ENCODE measurements at regions not wholly inside any gene's neighbourhood (a gene's known extent, or its start where the extent isn't known, plus 50 kb on each side); places are given as distances from the start of the nearest gene placed in this dataset.
"Not testable (repeated sequence)": the region's sequence is repeated elsewhere in the genome, so short reads cannot be mapped to it uniquely, and the experiment has no call there.

DNA sequence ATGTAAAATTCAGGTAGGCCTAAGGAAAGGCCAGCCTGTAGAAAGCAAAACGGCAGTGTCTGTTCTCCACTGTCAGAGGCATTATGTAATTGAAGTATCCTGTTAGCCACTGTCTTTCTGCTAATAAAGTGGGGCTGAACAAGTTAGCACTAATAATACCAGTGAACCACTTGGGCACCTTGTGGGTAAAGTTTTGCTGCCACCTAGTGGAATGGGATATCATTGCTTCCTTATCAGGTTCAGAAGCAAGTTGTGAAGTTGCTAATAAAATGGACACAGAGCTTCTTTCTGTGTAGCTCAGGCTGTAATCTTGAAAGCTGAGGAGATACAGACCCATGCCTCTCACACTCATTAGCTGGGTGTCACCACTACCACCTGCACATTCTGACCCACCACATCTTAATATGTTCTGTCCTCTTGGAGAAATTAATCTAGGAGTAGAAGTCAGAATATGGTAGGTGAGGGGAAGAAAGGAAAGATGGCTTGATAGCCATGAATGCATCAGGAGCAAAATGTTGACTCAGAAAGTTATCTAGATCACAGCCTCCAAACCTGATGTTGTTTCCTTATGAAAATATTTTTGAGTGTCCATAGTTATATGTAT is 175.1 kb downstream of the SEPTIN7 start:
- peaks cover 0 to 24% (median 3%) of the 10 kb centered on the region in 7 donors for H3K27me3 ChIP-seq
- WGBS, 2 donors: 0 to 5% methylated on average over 1 of the region's 1 CpG

DNA sequence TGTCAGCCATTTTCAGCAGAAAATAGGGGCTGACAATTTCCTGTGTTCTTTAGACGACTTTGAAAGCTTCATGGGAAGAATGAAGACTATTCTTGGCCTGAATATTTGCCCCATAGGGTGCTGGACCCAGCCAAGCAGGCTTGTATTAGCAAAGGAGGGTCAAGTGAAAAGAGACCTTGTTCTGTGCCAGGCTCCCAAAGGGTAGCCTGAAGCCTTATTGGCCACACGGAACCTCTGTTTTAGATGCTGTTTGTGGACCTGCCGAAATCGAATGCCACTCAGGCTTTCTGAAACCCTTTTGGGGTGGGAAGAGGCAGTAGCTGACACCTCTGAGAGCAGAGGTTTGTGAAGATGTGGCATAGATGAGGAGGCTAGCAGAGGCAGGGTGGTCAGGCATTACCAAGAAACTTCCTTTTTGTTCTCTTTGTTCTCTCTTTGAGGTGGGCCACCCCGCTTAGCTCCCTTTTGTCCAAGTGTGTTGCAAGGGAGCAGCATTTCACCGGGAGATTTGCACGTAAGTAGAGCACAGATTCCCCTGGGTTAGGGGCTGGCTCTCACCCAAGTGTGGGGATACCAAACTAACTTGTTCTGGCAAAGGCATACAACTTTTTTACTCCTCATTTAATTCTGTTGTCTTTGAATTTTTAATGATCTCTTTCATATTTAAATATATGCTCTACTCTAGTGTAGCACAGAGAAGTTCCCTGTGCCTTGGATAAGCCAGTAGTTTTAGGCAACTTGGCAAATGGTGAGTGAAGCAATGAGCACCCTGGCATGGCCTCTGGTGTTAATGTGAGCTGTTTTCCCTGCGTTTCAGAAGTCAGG is 174.0 kb upstream of the EEPD1 start:
- not testable (repeated sequence) for H3K27me3 ChIP-seq, H3K9me3 ChIP-seq, H3K36me3 ChIP-seq, H3K27ac ChIP-seq, H3K4me1 ChIP-seq, ATAC-seq, DNase-seq, H3K4me3 ChIP-seq
- WGBS, 2 donors: 69 to 78% methylated on average over 8 of the region's 8 CpGs
- intact Hi-C loops (cut with DNase I): loop anchor here in 8 of 10 donors (5.0 to 10.0 kb wide), 4 partner anchors 62 to 274 kb away; no protein-coding TSS in a partner anchor

More for the DNA sequence above, 175.1 kb downstream of the SEPTIN7 start:
- Histone ChIP-seq H3K36me3 (no peaks in the 10 kb centered on the region), H3K4me1 (no peaks in the 10 kb centered on the region), H3K27ac (no peak overlapping the region), H3K4me3 (no peak overlapping the region), H3K9me3 (no peaks in the 10 kb centered on the region)
- TF ChIP-seq CTCF (IDR thresholded peaks at IDR 0.05): peak; percentile 68 to 90 (median 82)
- intact Hi-C loops (cut with DNase I): loop anchor here in 8 of 10 donors (2.0 to 10.0 kb wide), 5 partner anchors 59 to 271 kb away; no protein-coding TSS in a partner anchor
- DNase-seq (peak in 1 of 2 donors; percentile 62), ATAC-seq (peak in 7 of 8 donors; percentile 47 to 81 (median 75))

DNA sequence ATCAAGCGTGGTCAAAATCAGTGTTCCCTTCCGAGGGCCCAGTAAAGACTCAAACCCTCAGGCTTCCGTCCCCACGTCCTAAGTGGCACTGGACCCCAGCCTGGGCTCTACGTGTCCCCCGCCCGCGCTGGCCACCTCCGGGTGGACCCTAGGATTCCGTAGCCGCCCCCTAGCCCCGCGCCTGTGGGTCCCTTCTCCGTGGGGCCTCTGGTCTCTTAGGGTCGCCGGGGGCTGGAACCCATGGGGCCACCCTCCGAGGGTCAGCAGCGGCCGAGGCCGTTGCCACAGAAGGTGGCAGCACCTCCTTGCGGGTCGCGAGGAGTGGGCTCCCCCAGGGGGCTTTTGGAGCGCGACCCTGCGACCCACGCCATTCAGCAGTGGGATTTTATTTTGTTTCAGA is 170.5 kb upstream of the EEPD1 start:
- H3K36me3 ChIP-seq: no peaks in the 10 kb centered on the region
- H3K4me3 ChIP-seq: no peak overlapping the region
- intact Hi-C loops (cut with DNase I): loop anchor here in 3 of 10 donors (10.0 kb wide), 3 partner anchors 112 to 172 kb away; partner anchors contain the start of gene EEPD1 (in 1 of the 3)
- WGBS, 2 donors: 92 to 95% methylated on average over 27 of the region's 27 CpGs
- H3K9me3 ChIP-seq: no peaks in the 10 kb centered on the region
- H3K27me3 ChIP-seq: no peaks in the 10 kb centered on the region
- no peak for ATAC-seq
- H3K4me1 ChIP-seq: peaks cover 0 to 8% (median 0%) of the 10 kb centered on the region in 9 donors
- no peak for DNase-seq
- no peak overlapping the region for H3K27ac ChIP-seq
- no peak for TF ChIP-seq CTCF (IDR thresholded peaks at IDR 0.05)

DNA sequence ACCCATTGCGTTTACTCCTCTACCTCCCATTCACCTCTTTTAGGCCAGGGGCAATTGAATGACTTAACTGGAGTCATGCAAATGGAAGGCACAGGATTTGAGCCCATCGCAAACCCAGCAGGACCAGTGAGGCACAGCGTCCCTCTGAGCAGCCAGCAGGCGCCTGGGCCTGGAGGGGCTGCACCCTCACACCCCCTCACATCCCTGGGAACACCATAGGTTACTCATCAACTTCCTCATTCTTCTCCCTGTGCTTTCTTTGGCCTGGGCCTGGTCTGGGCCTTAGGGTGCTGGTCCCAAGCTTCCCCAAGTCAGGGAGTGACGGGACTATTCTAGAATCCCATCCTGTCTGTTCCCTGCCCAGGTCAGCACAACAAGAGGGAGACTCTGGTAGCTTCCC is 169.4 kb upstream of the EEPD1 start:
- H3K36me3 ChIP-seq: no peaks in the 10 kb centered on the region
- no peak overlapping the region for H3K27ac ChIP-seq
- ATAC-seq (no peak), DNase-seq (no peak)
- peaks cover 0 to 8% (median 0%) of the 10 kb centered on the region in 9 donors for H3K4me1 ChIP-seq
- H3K4me3 ChIP-seq: no peak overlapping the region
- no peaks in the 10 kb centered on the region for H3K9me3 ChIP-seq
- no peaks in the 10 kb centered on the region for H3K27me3 ChIP-seq
- 91 to 97% methylated on average over 5 of the region's 5 CpGs for WGBS, 2 donors
- intact Hi-C loops (cut with DNase I): loop anchor here in 6 of 10 donors (2.0 to 10.0 kb wide), 7 partner anchors 111 to 337 kb away; partner anchors contain the start of gene EEPD1 (in 1 of the 6)
- no peak for TF ChIP-seq CTCF (IDR thresholded peaks at IDR 0.05)

All from heart right ventricle (tissue), 16 donors.